ENCODE measurements at regions not wholly inside any gene's neighbourhood (a gene's known extent, or its start where the extent isn't known, plus 50 kb on each side); places are given as distances from the start of the nearest gene placed in this dataset.

DNA sequence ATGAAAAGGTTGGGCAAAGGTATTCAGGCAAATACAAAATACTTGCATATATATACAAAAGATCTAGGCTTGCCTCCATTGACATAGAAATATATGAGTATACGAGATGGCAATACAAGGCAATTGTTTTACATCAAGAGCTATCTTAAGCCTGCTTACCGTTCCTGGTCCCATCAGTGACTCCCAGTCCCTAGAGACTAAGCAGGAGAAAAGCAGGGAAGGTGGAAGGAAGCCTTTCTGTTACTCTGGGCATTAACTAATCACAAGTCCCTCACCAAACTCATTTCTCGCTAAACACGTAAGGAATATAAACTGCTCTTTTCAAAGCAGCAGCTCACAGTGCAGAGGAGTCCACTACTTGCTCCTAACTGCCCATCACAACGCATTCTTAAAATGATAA, 125.2 kb downstream of the ZNF608 start:
- TF ChIP-seq, protein P1, sequence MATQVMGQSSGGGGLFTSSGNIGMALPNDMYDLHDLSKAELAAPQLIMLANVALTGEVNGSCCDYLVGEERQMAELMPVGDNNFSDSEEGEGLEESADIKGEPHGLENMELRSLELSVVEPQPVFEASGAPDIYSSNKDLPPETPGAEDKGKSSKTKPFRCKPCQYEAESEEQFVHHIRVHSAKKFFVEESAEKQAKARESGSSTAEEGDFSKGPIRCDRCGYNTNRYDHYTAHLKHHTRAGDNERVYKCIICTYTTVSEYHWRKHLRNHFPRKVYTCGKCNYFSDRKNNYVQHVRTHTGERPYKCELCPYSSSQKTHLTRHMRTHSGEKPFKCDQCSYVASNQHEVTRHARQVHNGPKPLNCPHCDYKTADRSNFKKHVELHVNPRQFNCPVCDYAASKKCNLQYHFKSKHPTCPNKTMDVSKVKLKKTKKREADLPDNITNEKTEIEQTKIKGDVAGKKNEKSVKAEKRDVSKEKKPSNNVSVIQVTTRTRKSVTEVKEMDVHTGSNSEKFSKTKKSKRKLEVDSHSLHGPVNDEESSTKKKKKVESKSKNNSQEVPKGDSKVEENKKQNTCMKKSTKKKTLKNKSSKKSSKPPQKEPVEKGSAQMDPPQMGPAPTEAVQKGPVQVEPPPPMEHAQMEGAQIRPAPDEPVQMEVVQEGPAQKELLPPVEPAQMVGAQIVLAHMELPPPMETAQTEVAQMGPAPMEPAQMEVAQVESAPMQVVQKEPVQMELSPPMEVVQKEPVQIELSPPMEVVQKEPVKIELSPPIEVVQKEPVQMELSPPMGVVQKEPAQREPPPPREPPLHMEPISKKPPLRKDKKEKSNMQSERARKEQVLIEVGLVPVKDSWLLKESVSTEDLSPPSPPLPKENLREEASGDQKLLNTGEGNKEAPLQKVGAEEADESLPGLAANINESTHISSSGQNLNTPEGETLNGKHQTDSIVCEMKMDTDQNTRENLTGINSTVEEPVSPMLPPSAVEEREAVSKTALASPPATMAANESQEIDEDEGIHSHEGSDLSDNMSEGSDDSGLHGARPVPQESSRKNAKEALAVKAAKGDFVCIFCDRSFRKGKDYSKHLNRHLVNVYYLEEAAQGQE (IDR thresholded peaks at IDR 0.05; ENCODE audit: insufficient read depth in 1 of 2, low read depth in 2 of 2, low read length in 2 of 2) = no peak
- no peak for TF ChIP-seq TAF1 (IDR thresholded peaks at IDR 0.05; ENCODE audit: borderline replicate concordance, insufficient read depth, low read length)
- TF ChIP-seq POLR2AphosphoS5 (IDR thresholded peaks at IDR 0.05; ENCODE audit: low read depth, low read length) = no peak
- TF ChIP-seq SIN3A (IDR thresholded peaks at IDR 0.05; ENCODE audit: borderline replicate concordance, insufficient read depth, low read length) = no peak
- TF ChIP-seq FOXP2 (optimal IDR thresholded peaks at IDR 0.05; ENCODE audit: borderline replicate concordance, extremely low read depth, extremely low read length, insufficient read depth) = no peak

DNA sequence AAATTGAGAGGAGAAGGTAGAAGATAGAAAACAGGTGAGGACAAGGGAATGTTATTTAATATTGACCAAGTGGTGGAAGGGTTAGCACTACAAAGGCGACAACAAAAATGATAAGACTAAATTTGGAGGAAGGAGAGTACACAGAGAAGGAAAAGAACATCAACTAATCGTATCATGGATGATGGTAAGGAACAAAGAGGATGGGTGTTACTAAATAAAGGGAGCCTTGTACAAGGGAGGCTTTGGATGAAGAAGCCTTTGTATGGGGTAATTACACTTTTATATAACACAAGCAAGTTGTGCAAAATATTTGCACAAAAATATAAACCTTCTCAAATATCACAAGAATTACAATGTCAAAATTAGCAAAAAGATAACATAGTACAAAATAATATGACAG, 125.7 kb downstream of the ZNF608 start:
- TF ChIP-seq POLR2AphosphoS5 (IDR thresholded peaks at IDR 0.05; ENCODE audit: low read depth, low read length) (no peak), TAF1 (IDR thresholded peaks at IDR 0.05; ENCODE audit: borderline replicate concordance, insufficient read depth, low read length) (no peak), FOXP2 (optimal IDR thresholded peaks at IDR 0.05; ENCODE audit: borderline replicate concordance, extremely low read depth, extremely low read length, insufficient read depth) (no peak)
- TF ChIP-seq, protein P1 (IDR thresholded peaks at IDR 0.05; ENCODE audit: insufficient read depth in 1 of 2, low read depth in 2 of 2, low read length in 2 of 2) = no peak

DNA sequence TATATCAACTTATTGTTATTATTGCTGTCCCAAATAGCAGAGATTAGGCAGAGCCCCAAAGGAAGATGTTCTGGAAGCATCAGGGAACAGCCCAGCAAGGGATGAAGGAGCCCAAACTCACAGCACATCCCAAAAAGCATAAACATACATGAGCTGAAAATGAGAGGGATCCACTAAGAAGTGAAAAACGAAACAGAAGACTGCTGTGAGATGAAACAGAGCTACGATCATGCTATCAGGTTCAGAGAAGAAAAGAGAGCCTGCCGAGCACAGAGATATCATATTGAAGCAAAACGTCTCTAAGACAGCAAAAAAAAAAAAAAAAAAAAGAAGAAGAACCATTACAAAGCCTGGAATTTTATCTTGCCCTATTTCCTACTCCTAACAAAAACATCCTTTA, 127.3 kb downstream of the ZNF608 start:
- TF ChIP-seq SIN3A (IDR thresholded peaks at IDR 0.05; ENCODE audit: borderline replicate concordance, insufficient read depth, low read length) (no peak), TAF1 (IDR thresholded peaks at IDR 0.05; ENCODE audit: borderline replicate concordance, insufficient read depth, low read length) (no peak), FOXP2 (optimal IDR thresholded peaks at IDR 0.05; ENCODE audit: borderline replicate concordance, extremely low read depth, extremely low read length, insufficient read depth) (no peak), POLR2AphosphoS5 (IDR thresholded peaks at IDR 0.05; ENCODE audit: low read depth, low read length) (no peak)
- TF ChIP-seq, protein P1 (IDR thresholded peaks at IDR 0.05; ENCODE audit: insufficient read depth in 1 of 2, low read depth in 2 of 2, low read length in 2 of 2) = no peak

DNA sequence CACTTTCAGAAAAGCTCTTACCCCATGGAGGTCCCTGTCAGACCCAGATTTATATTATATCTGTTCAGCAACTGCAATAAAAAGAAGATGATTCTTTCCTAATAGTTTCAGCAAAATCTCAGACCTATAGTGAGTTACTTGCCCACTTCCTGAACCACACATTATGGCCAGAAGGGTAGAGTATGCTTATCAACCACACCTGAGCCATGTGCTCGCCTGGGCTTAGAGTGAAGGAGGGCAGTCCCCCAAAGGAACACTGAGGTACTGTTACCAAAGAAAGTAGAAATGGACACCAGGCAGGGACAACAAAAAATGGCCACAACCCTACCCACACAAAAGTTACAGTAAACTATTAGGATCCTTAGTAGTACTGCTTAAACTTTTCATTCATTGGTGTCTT, 128.7 kb downstream of the ZNF608 start:
- TF ChIP-seq SIN3A (IDR thresholded peaks at IDR 0.05; ENCODE audit: borderline replicate concordance, insufficient read depth, low read length) = no peak
- TF ChIP-seq FOXP2 (optimal IDR thresholded peaks at IDR 0.05; ENCODE audit: borderline replicate concordance, extremely low read depth, extremely low read length, insufficient read depth) = no peak
- TF ChIP-seq, protein P1 (IDR thresholded peaks at IDR 0.05; ENCODE audit: insufficient read depth in 1 of 2, low read depth in 2 of 2, low read length in 2 of 2) = no peak
- TF ChIP-seq POLR2AphosphoS5 (IDR thresholded peaks at IDR 0.05; ENCODE audit: low read depth, low read length) = no peak
- TF ChIP-seq TAF1 (IDR thresholded peaks at IDR 0.05; ENCODE audit: borderline replicate concordance, insufficient read depth, low read length) = no peak

DNA sequence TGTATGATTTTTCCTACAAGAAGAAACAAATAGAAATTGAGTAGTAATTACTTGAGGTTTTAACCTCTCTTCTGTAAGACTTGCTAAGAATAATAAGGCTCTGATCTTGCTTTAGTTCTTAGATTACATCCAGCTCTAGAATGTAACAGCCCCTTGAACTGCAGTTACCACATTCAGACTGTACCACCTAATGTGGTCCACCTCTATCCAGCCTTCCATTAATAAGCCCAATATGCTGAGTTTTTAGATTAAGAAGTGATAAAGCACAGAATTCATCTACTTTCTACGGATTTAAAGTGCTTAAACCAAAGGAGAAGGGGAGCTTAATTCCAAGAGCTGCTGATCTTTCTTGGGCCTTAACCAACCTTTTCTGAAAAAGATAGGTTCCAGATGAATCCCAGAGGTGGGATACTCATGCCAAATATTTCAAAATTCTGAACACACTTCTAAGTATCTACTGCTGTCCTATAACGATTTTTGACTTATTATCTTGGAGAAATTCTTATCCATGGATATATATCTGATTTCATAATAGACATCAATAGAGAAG, 131.5 kb downstream of the ZNF608 start:
- TF ChIP-seq FOXP2 (optimal IDR thresholded peaks at IDR 0.05; ENCODE audit: borderline replicate concordance, extremely low read depth, extremely low read length, insufficient read depth) = no peak
- TF ChIP-seq, protein P1 (IDR thresholded peaks at IDR 0.05; ENCODE audit: insufficient read depth in 1 of 2, low read depth in 2 of 2, low read length in 2 of 2) = no peak
- TF ChIP-seq POLR2AphosphoS5 (IDR thresholded peaks at IDR 0.05; ENCODE audit: low read depth, low read length) = no peak
- TF ChIP-seq TAF1 (IDR thresholded peaks at IDR 0.05; ENCODE audit: borderline replicate concordance, insufficient read depth, low read length) = no peak
- no peak for TF ChIP-seq SIN3A (IDR thresholded peaks at IDR 0.05; ENCODE audit: borderline replicate concordance, insufficient read depth, low read length)
